Neural progenitor cell (in vitro differentiated cells): ENCODE measurements at regions not wholly inside any gene's neighbourhood (a gene's known extent, or its start where the extent isn't known, plus 50 kb on each side); places are given as distances from the start of the nearest gene placed in this dataset.

Experiments
- DNase-seq: peaks from one replicate; pipeline ENCODE4 v3.0.0-alpha.2; 2016; ENCODE audit warnings: low spot score
- H2AFZ ChIP-seq: fragments of 200-600 bp; sonication (generic); replicated peaks from 2 replicates; pipeline ENCODE4 v1.6.1; 2016; ENCODE audit warnings: antibody characterized with exemption
- H3F3A ChIP-seq: fragments of 200-600 bp; sonication (generic); 2 replicates; pipeline ENCODE4 v1.6.1; 2016; ENCODE audit warnings: antibody characterized with exemption, low read depth
- H3K27ac ChIP-seq: fragments of 200-600 bp; sonication (generic); 2 replicates; pipeline ENCODE4 v1.5.1; 2016; ENCODE audit warnings: mild to moderate bottlenecking
- H3K27me3 ChIP-seq: fragments of 200-600 bp; sonication (generic); 2 replicates; pipeline ENCODE4 v1.6.1; 2016; ENCODE audit warnings: mild to moderate bottlenecking, moderate library complexity
- H3K36me3 ChIP-seq: fragments of 200-600 bp; sonication (generic); 2 replicates; pipeline ENCODE4 v1.5.1; 2016
- H3K4me1 ChIP-seq: fragments of 200-600 bp; sonication (generic); 2 replicates; pipeline ENCODE4 v1.6.1; 2016; ENCODE audit warnings: mixed run types
- H3K4me2 ChIP-seq: fragments of 200-600 bp; sonication (generic); 2 replicates; pipeline ENCODE4 v1.6.1; 2016
- H3K4me3 ChIP-seq: fragments of 200-600 bp; sonication (generic); 2 replicates; pipeline ENCODE4 v1.5.1; 2016
- H3K79me2 ChIP-seq: fragments of 200-600 bp; sonication (generic); 2 replicates; pipeline ENCODE4 v1.6.1; 2016; ENCODE audit warnings: low read depth
- H3K9ac ChIP-seq: fragments of 200-600 bp; sonication (generic); 2 replicates; pipeline ENCODE4 v1.6.1; 2016
- H3K9me3 ChIP-seq: fragments of 200-600 bp; sonication (generic); 2 replicates; pipeline ENCODE4 v1.5.1; 2016; ENCODE audit warnings: low read depth
- H4K20me1 ChIP-seq: fragments of 200-600 bp; sonication (generic); 2 replicates; pipeline ENCODE4 v1.6.1; 2016; ENCODE audit warnings: low read depth
- H3K27ac Mint-ChIP-seq: 3 replicates; pipeline ENCODE4 v1.8.0; 2021; ENCODE audit warnings: mixed read lengths
- H3K27me3 Mint-ChIP-seq: 2 replicates; pipeline ENCODE4 v1.8.0; 2022; ENCODE audit warnings: low read depth, mild to moderate bottlenecking, inconsistent platforms, moderate library complexity, mixed read lengths; ENCODE audit not compliant: insufficient read depth
- H3K36me3 Mint-ChIP-seq: 3 replicates; pipeline ENCODE4 v1.8.0; 2021; ENCODE audit warnings: mixed read lengths
- H3K4me1 Mint-ChIP-seq: 3 replicates; pipeline ENCODE4 v1.8.0; 2021; ENCODE audit warnings: mixed read lengths
- H3K4me3 Mint-ChIP-seq: 3 replicates; pipeline ENCODE4 v1.8.0; 2021; ENCODE audit warnings: mild to moderate bottlenecking, moderate library complexity, mixed read lengths
- H3K9me3 Mint-ChIP-seq: 3 replicates; pipeline ENCODE4 v1.8.0; 2020; ENCODE audit warnings: mixed read lengths
- CTCF ChIP-seq: fragments of 200-600 bp; sonication (generic); IDR thresholded peaks from 2 replicates; pipeline ENCODE4 v1.5.1; 2017; ENCODE audit warnings: antibody characterized with exemption, mild to moderate bottlenecking
- EZH2 ChIP-seq: fragments of 200-600 bp; sonication (generic); IDR thresholded peaks from 2 replicates; pipeline ENCODE4 v1.6.1; 2017; ENCODE audit warnings: antibody characterized with exemption, mild to moderate bottlenecking, moderate library complexity
- EZH2phosphoT487 ChIP-seq: fragments of 200-600 bp; sonication (generic); IDR thresholded peaks from 2 replicates; pipeline ENCODE4 v1.6.1; 2017; ENCODE audit warnings: antibody characterized with exemption

GRCh38 chr5:18078157-18078556 is 443.9 kb downstream of the TAF11L14 start:
- Mint-ChIP-seq H3K27ac (no peak overlapping the region), H3K4me3 (no peak overlapping the region), H3K9me3 (no peaks in the 10 kb centered on the region), H3K4me1 (peaks cover 3% of the 10 kb centered on the region), H3K27me3 (no peaks in the 10 kb centered on the region), H3K36me3 (no peaks in the 10 kb centered on the region)
- TF ChIP-seq CTCF (no peak), EZH2 (no peak), EZH2phosphoT487 (no peak)
- Histone ChIP-seq H2AFZ (no peak overlapping the region), H3K27ac (no peak overlapping the region), H3K9ac (no peak overlapping the region), H3K36me3 (no peaks in the 10 kb centered on the region), H3K4me1 (no peaks in the 10 kb centered on the region), H3K79me2 (no peaks in the 10 kb centered on the region), H3K4me2 (no peak overlapping the region), H3K4me3 (no peak overlapping the region), H3F3A (no peaks in the 10 kb centered on the region), H3K27me3 (no peaks in the 10 kb centered on the region), H3K9me3 (no peaks in the 10 kb centered on the region), H4K20me1 (no peaks in the 10 kb centered on the region)
- no peak for DNase-seq

GRCh38 chr5:18079831-18080230 is 445.6 kb downstream of the TAF11L14 start:
- peaks cover 3% of the 10 kb centered on the region for H3K4me1 Mint-ChIP-seq
- H4K20me1 ChIP-seq = no peaks in the 10 kb centered on the region

GRCh38 chr5:18088020-18088579 is 453.8 kb downstream of the TAF11L14 start:
- H3K4me3 ChIP-seq = no peak overlapping the region
- no peaks in the 10 kb centered on the region for H3K4me1 ChIP-seq
- H3K4me1 Mint-ChIP-seq = no peaks in the 10 kb centered on the region
- H3K4me3 Mint-ChIP-seq = no peak overlapping the region
- H3F3A ChIP-seq = no peaks in the 10 kb centered on the region
- no peak overlapping the region for H3K4me2 ChIP-seq
- TF ChIP-seq EZH2 (no peak), CTCF (no peak), EZH2phosphoT487 (no peak)
- DNase-seq = no peak
- no peaks in the 10 kb centered on the region for H3K27me3 ChIP-seq
- no peaks in the 10 kb centered on the region for H3K9me3 ChIP-seq
- H3K36me3 Mint-ChIP-seq = no peaks in the 10 kb centered on the region
- no peak overlapping the region for H3K27ac Mint-ChIP-seq
- no peaks in the 10 kb centered on the region for H3K79me2 ChIP-seq
- H4K20me1 ChIP-seq = no peaks in the 10 kb centered on the region
- H2AFZ ChIP-seq = no peak overlapping the region
- no peak overlapping the region for H3K27ac ChIP-seq
- H3K9me3 Mint-ChIP-seq = no peaks in the 10 kb centered on the region
- H3K36me3 ChIP-seq = no peaks in the 10 kb centered on the region
- H3K9ac ChIP-seq = no peak overlapping the region
- no peaks in the 10 kb centered on the region for H3K27me3 Mint-ChIP-seq

More at GRCh38 chr5:18079831-18080230, 445.6 kb downstream of the TAF11L14 start:
- Histone ChIP-seq H3K4me3 (no peak overlapping the region), H3K36me3 (no peaks in the 10 kb centered on the region), H3K9ac (no peak overlapping the region), H3K79me2 (no peaks in the 10 kb centered on the region), H3K27ac (no peak overlapping the region), H3K9me3 (no peaks in the 10 kb centered on the region), H3K4me2 (no peak overlapping the region), H3K27me3 (no peaks in the 10 kb centered on the region), H3F3A (no peaks in the 10 kb centered on the region), H3K4me1 (no peaks in the 10 kb centered on the region), H2AFZ (no peak overlapping the region)
- Mint-ChIP-seq H3K36me3 (no peaks in the 10 kb centered on the region), H3K27ac (no peak overlapping the region), H3K4me3 (no peak overlapping the region), H3K9me3 (no peaks in the 10 kb centered on the region), H3K27me3 (no peaks in the 10 kb centered on the region)
- DNase-seq = no peak
- TF ChIP-seq CTCF (no peak), EZH2 (no peak), EZH2phosphoT487 (no peak)
